ENCODE measurements at regions not wholly inside any gene's neighbourhood (a gene's known extent, or its start where the extent isn't known, plus 50 kb on each side); places are given as distances from the start of the nearest gene placed in this dataset.

DNA sequence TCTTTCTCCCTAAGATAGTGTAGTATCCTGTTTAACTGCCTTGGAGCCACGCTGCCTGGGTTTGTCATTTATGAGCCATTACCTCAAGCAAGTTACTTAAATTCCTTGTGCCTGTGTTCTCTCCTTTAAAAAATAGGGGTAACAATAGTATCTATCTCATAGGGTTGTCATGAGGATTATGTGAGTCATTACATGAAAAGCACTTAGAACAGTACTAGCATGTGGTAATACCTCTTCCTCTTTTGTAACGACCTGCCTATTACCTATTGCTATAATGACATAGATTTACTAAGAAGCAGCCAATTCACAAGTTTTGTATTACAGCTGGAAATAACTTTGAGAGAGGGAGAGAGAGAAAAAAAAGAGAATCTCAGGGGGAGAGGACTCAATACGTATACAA, 834.7 kb downstream of the RAPGEF2 start:
- TF ChIP-seq, protein P1, sequence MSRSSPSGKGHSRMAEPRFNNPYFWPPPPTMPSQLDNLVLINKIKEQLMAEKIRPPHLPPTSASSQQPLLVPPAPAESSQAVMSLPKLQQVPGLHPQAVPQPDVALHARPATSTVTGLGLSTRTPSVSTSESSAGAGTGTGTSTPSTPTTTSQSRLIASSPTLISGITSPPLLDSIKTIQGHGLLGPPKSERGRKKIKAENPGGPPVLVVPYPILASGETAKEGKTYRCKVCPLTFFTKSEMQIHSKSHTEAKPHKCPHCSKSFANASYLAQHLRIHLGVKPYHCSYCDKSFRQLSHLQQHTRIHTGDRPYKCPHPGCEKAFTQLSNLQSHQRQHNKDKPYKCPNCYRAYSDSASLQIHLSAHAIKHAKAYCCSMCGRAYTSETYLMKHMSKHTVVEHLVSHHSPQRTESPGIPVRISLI (CRISPR knock-in tag; IDR thresholded peaks at IDR 0.05; ENCODE audit: borderline replicate concordance), result no peak
- TF ChIP-seq THYN1 (CRISPR knock-in tag; IDR thresholded peaks at IDR 0.05; ENCODE audit: borderline replicate concordance, low read depth), result no peak
